HG02588 (cell line): ENCODE measurements at regions not wholly inside any gene's neighbourhood (a gene's known extent, or its start where the extent isn't known, plus 50 kb on each side); places are given as distances from the start of the nearest gene placed in this dataset.

ENCODE experiments used
- ATAC-seq: cut with Tn5 transposase; IDR thresholded peaks from one replicate; pipeline ENCODE4 v1.9.1; 2021; ENCODE audit warnings: mild to moderate bottlenecking, moderate library complexity; ENCODE audit not compliant: unreplicated experiment

GRCh38 chr2:122595065-122595464, 839.6 kb downstream of the TSN start:
- no peak for ATAC-seq

- no peak for ATAC-seq
These were observed 841.1 kb downstream of the TSN start for GRCh38 chr2:122596598-122596997.

GRCh38 chr2:122598784-122599183, 843.3 kb downstream of the TSN start:
- ATAC-seq = no peak

- ATAC-seq = no peak
These were observed 855.6 kb downstream of the TSN start for GRCh38 chr2:122610948-122611609.

GRCh38 chr2:122622934-122623333, 867.5 kb downstream of the TSN start:
- no peak for ATAC-seq

- no peak for ATAC-seq
These were observed 871.9 kb downstream of the TSN start for GRCh38 chr2:122627388-122627787.

- ATAC-seq = no peak
These were observed 878.8 kb downstream of the TSN start for GRCh38 chr2:122634256-122634655.

- ATAC-seq = no peak
These were observed 879.5 kb downstream of the TSN start for GRCh38 chr2:122634920-122635319.

GRCh38 chr2:122635686-122636085, 880.2 kb downstream of the TSN start:
- no peak for ATAC-seq

- ATAC-seq = no peak
These were observed 880.6 kb downstream of the TSN start for GRCh38 chr2:122636097-122636496.

- ATAC-seq = no peak
These were observed 883.7 kb downstream of the TSN start for GRCh38 chr2:122639176-122639575.

- no peak for ATAC-seq
These were observed 884.3 kb downstream of the TSN start for GRCh38 chr2:122639711-122640110.

GRCh38 chr2:122643725-122644329, 888.4 kb downstream of the TSN start:
- ATAC-seq = no peak

GRCh38 chr2:122651236-122651635, 895.8 kb downstream of the TSN start:
- ATAC-seq = no peak

- ATAC-seq = no peak
These were observed 896.3 kb downstream of the TSN start for GRCh38 chr2:122651780-122652179.

- ATAC-seq = no peak
These were observed 897.2 kb downstream of the TSN start for GRCh38 chr2:122652670-122653069.

GRCh38 chr2:122656403-122656802, 901.0 kb downstream of the TSN start:
- ATAC-seq = no peak

- no peak for ATAC-seq
These were observed 905.6 kb downstream of the TSN start for GRCh38 chr2:122660786-122661634.

GRCh38 chr2:122663620-122664019, 908.2 kb downstream of the TSN start:
- no peak for ATAC-seq

- no peak for ATAC-seq
These were observed 914.2 kb downstream of the TSN start for GRCh38 chr2:122669627-122670026.

GRCh38 chr2:122670897-122671296, 915.4 kb downstream of the TSN start:
- no peak for ATAC-seq

- no peak for ATAC-seq
These were observed 925.2 kb downstream of the TSN start for GRCh38 chr2:122680662-122681061.
